ENCODE measurements at regions not wholly inside any gene's neighbourhood (a gene's known extent, or its start where the extent isn't known, plus 50 kb on each side); places are given as distances from the start of the nearest gene placed in this dataset.

DNA sequence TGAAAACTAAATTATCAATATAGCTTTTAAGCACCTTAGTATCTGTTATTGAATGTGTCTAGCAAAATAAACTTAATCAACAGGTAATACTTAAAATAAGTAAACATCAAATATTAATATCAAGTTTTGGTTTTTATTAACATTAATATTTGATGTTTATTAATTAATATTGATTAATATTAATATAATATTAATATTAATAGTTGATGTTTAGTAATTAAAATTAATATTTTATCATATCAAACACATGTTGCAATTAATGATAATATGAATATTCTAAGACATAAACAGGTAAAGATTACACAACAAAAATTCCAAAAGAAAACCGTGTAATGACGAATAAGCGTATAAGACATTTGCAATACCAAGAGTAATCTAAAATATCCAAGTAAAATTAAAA lies 222.8 kb upstream of the PRR20A start:
- no peak overlapping the region for H3K4me3 ChIP-seq (ENCODE audit: low read depth, low read length)
- Mint-ChIP-seq H3K4me3 (no peak overlapping the region), H3K36me3 (no peaks in the 10 kb centered on the region), H3K27me3 (no peaks in the 10 kb centered on the region), H3K9me3 (peaks cover 0 to 28% (median 3%) of the 10 kb centered on the region in 7 donors), H3K4me1 (no peaks in the 10 kb centered on the region), H3K27ac (no peak overlapping the region)
- no peaks in the 10 kb centered on the region for H3K27me3 ChIP-seq (ENCODE audit: control insufficient read depth, insufficient read depth, low read length)
- DNase-seq (no peak), ATAC-seq (ENCODE audit: low read depth in 2 of 2) (no peak)
- no peaks in the 10 kb centered on the region for H3K4me1 ChIP-seq (ENCODE audit: control insufficient read depth, insufficient read depth, low read length, poor library complexity, severe bottlenecking)
- H3K27ac ChIP-seq (ENCODE audit: insufficient read depth, low read length, poor library complexity, severe bottlenecking), result no peak overlapping the region
- peaks cover 0 to 4% of the 10 kb centered on the region in 2 experiments for H3K9me3 ChIP-seq (ENCODE audit: control insufficient read depth in 2 of 2, low read length in 2 of 2)
- H3K36me3 ChIP-seq (ENCODE audit: control insufficient read depth, insufficient read depth, low read length), result no peaks in the 10 kb centered on the region

DNA sequence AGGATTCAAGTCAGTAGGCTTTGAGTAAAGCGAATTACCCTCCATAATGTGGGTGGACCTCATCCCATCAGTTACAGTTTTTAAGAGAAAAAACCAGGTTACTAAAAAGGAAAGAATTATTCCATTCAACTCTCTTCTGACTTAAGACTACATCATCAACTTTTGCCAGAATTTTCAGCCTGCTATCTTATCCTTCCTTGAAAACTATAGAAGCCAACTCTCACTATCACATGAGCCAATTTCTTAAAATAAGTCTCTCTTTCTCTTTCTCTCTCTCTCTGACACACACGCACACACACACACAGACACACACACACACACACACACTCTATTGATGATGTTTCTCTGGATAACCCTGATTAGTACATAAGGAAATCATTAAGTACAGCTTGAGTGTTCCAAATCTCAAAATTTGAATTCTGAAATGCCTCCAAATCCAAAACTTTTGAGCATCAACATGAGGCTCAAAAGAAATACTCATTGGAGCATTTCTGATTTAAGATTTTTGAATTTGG lies 217.0 kb upstream of the PRR20A start:
- Mint-ChIP-seq H3K4me1 (no peaks in the 10 kb centered on the region), H3K4me3 (no peak overlapping the region), H3K36me3 (no peaks in the 10 kb centered on the region), H3K27ac (no peak overlapping the region), H3K27me3 (no peaks in the 10 kb centered on the region), H3K9me3 (peaks cover 0 to 22% (median 8%) of the 10 kb centered on the region in 7 donors)
- DNase-seq, result no peak
- Histone ChIP-seq H3K36me3 (ENCODE audit: control insufficient read depth, insufficient read depth, low read length) (no peaks in the 10 kb centered on the region), H3K9me3 (ENCODE audit: control insufficient read depth in 2 of 2, low read length in 2 of 2) (peaks cover 0 to 4% of the 10 kb centered on the region in 2 experiments), H3K27me3 (ENCODE audit: control insufficient read depth, insufficient read depth, low read length) (no peaks in the 10 kb centered on the region), H3K27ac (ENCODE audit: insufficient read depth, low read length, poor library complexity, severe bottlenecking) (no peak overlapping the region), H3K4me3 (ENCODE audit: low read depth, low read length) (no peak overlapping the region), H3K4me1 (ENCODE audit: control insufficient read depth, insufficient read depth, low read length, poor library complexity, severe bottlenecking) (no peaks in the 10 kb centered on the region)
- ATAC-seq (ENCODE audit: low read depth in 2 of 2), result no peak

DNA sequence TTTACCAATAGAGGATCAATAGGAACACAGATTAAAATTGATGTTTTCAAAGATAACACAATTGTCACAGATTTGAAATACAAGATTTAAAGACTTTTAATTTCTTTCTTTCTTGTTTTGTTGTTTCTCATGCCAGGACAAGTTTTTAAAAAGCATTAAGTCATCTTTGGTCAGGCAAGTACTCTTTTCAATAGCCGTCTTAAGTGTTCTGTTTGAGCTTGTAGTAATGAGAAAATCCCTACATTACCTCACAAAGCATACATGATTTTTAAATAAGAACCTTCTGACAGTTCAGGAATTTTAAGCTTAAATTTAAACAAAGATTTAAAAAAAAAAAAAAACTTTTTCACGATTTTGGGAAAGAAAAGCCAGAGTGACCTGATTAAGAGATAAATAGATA lies 216.3 kb upstream of the PRR20A start:
- Mint-ChIP-seq H3K4me1 (no peaks in the 10 kb centered on the region), H3K9me3 (peaks cover 0 to 29% (median 8%) of the 10 kb centered on the region in 7 donors), H3K4me3 (no peak overlapping the region), H3K27me3 (no peaks in the 10 kb centered on the region), H3K27ac (no peak overlapping the region), H3K36me3 (no peaks in the 10 kb centered on the region)
- Histone ChIP-seq H3K4me3 (ENCODE audit: low read depth, low read length) (no peak overlapping the region), H3K4me1 (ENCODE audit: control insufficient read depth, insufficient read depth, low read length, poor library complexity, severe bottlenecking) (no peaks in the 10 kb centered on the region), H3K27me3 (ENCODE audit: control insufficient read depth, insufficient read depth, low read length) (no peaks in the 10 kb centered on the region), H3K36me3 (ENCODE audit: control insufficient read depth, insufficient read depth, low read length) (no peaks in the 10 kb centered on the region), H3K9me3 (ENCODE audit: control insufficient read depth in 2 of 2, low read length in 2 of 2) (peaks cover 0 to 4% of the 10 kb centered on the region in 2 experiments), H3K27ac (ENCODE audit: insufficient read depth, low read length, poor library complexity, severe bottlenecking) (no peak overlapping the region)
- ATAC-seq (ENCODE audit: low read depth in 2 of 2) (no peak), DNase-seq (no peak)

DNA sequence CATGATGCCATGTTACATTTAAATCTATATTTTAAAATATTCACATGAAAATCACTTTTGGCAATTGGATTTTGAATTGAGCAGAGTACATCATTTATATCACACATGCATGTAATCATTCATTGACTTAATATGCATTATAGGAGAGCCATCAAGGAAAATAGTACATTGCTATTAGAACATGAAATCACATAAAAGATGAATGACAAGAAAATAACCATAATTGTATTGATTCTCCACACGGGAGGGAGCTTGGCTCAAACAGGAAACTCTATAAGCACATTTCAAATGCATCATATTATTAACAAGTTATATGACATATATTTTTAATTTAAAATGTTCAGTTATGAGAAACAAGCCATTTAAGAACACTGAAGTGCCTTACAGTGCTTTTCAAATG lies 208.6 kb upstream of the PRR20A start:
- peaks cover 3 to 25% (median 7%) of the 10 kb centered on the region in 7 donors for H3K9me3 Mint-ChIP-seq

DNA sequence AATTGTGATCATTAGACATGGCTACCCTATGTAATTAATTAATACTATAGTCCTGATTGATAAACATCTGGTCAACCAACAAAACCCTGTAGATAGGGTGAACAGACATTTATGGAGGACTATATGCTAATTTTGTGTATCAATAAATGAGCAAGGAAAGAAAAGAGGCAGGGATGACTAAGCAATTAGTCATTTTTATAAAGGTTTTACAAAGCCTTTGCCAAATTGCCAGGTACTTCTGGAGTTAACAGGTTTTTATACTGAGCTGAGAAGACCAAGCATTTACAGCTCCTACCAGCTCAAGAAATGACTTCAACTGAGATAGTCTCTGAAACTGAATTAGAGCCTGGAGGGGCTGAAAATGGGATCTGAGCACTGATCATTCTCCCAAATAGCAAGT lies 186.8 kb upstream of the PRR20A start:
- no peak overlapping the region for H3K4me3 ChIP-seq (ENCODE audit: low read depth, low read length)
- H3K4me1 Mint-ChIP-seq, result no peaks in the 10 kb centered on the region
- peaks cover 0 to 16% (median 2%) of the 10 kb centered on the region in 7 donors for H3K9me3 Mint-ChIP-seq
- H3K27ac Mint-ChIP-seq, result no peak overlapping the region
- H3K27me3 ChIP-seq (ENCODE audit: control insufficient read depth, insufficient read depth, low read length), result no peaks in the 10 kb centered on the region
- no peak overlapping the region for H3K27ac ChIP-seq (ENCODE audit: insufficient read depth, low read length, poor library complexity, severe bottlenecking)
- no peaks in the 10 kb centered on the region for H3K9me3 ChIP-seq (ENCODE audit: control insufficient read depth in 2 of 2, low read length in 2 of 2)
- no peaks in the 10 kb centered on the region for H3K27me3 Mint-ChIP-seq
- no peak for DNase-seq
- no peaks in the 10 kb centered on the region for H3K4me1 ChIP-seq (ENCODE audit: control insufficient read depth, insufficient read depth, low read length, poor library complexity, severe bottlenecking)
- no peak overlapping the region for H3K4me3 Mint-ChIP-seq
- no peaks in the 10 kb centered on the region for H3K36me3 ChIP-seq (ENCODE audit: control insufficient read depth, insufficient read depth, low read length)
- no peaks in the 10 kb centered on the region for H3K36me3 Mint-ChIP-seq
- ATAC-seq (ENCODE audit: low read depth in 2 of 2), result no peak

More for the DNA sequence above, 208.6 kb upstream of the PRR20A start:
- H3K4me3 Mint-ChIP-seq, result no peak overlapping the region
- ATAC-seq (ENCODE audit: low read depth in 2 of 2), result no peak
- Histone ChIP-seq H3K4me1 (ENCODE audit: control insufficient read depth, insufficient read depth, low read length, poor library complexity, severe bottlenecking) (no peaks in the 10 kb centered on the region), H3K27ac (ENCODE audit: insufficient read depth, low read length, poor library complexity, severe bottlenecking) (no peak overlapping the region), H3K4me3 (ENCODE audit: low read depth, low read length) (no peak overlapping the region), H3K27me3 (ENCODE audit: control insufficient read depth, insufficient read depth, low read length) (no peaks in the 10 kb centered on the region), H3K9me3 (ENCODE audit: control insufficient read depth in 2 of 2, low read length in 2 of 2) (peaks cover 0 to 2% of the 10 kb centered on the region in 2 experiments), H3K36me3 (ENCODE audit: control insufficient read depth, insufficient read depth, low read length) (no peaks in the 10 kb centered on the region)
- no peaks in the 10 kb centered on the region for H3K4me1 Mint-ChIP-seq
- no peak overlapping the region for H3K27ac Mint-ChIP-seq
- no peaks in the 10 kb centered on the region for H3K27me3 Mint-ChIP-seq
- no peak for DNase-seq
- H3K36me3 Mint-ChIP-seq, result no peaks in the 10 kb centered on the region

DNA sequence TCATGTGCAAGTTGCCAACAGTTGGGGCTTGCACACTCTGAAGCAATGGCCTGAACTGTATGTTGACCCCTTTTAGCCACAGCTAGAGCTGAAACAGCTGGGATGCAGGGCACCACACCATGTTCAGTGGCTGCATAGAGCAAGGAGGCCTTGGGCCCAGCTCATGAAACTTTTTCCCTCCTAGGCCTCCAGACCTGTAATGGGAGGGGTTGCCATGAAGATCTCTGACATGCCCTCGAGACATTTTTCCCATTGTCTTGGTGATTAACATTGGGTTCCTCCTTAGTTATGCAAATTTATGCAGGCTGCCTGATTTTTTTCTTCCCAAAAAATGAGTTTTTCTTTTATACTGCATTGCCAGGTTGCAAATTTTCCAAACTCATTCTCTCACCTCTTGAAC lies 165.1 kb upstream of the PRR20A start:
- ATAC-seq (ENCODE audit: low read depth in 2 of 2) (no peak), DNase-seq (no peak)
- no peaks in the 10 kb centered on the region for H3K36me3 ChIP-seq (ENCODE audit: control insufficient read depth, insufficient read depth, low read length)
- H3K9me3 Mint-ChIP-seq, result peaks cover 3 to 30% (median 5%) of the 10 kb centered on the region in 7 donors
- no peaks in the 10 kb centered on the region for H3K4me1 ChIP-seq (ENCODE audit: control insufficient read depth, insufficient read depth, low read length, poor library complexity, severe bottlenecking)
- no peaks in the 10 kb centered on the region for H3K36me3 Mint-ChIP-seq
- H3K4me1 Mint-ChIP-seq, result no peaks in the 10 kb centered on the region
- no peak overlapping the region for H3K4me3 Mint-ChIP-seq
- H3K27me3 ChIP-seq (ENCODE audit: control insufficient read depth, insufficient read depth, low read length), result no peaks in the 10 kb centered on the region
- H3K27ac ChIP-seq (ENCODE audit: insufficient read depth, low read length, poor library complexity, severe bottlenecking), result no peak overlapping the region
- H3K27ac Mint-ChIP-seq, result no peak overlapping the region
- H3K9me3 ChIP-seq (ENCODE audit: control insufficient read depth in 2 of 2, low read length in 2 of 2), result peaks cover 0 to 6% of the 10 kb centered on the region in 2 experiments
- H3K27me3 Mint-ChIP-seq, result no peaks in the 10 kb centered on the region
- H3K4me3 ChIP-seq (ENCODE audit: low read depth, low read length), result no peak overlapping the region

DNA sequence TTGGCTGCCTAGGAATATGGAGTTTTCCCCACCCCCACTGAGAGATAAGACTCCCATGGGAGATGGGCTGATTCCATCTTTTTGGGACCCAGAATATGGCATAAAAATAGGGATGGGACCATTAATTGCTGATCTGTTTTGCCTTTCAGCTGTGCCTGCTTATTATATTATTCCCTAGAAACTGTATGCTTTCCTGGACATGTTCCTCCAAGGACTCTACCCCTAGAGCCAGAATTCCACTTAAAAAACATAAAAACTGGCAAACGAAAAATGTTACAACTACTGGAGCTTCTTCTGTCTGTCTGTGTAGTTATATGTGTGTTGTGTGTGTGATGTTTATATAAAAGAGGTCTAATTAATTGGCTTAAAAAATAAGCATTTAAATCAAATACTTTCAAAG lies 159.9 kb upstream of the PRR20A start:
- DNase-seq (no peak), ATAC-seq (ENCODE audit: low read depth in 2 of 2) (no peak)
- no peaks in the 10 kb centered on the region for H3K27me3 Mint-ChIP-seq
- H3K4me3 Mint-ChIP-seq, result no peak overlapping the region
- Histone ChIP-seq H3K9me3 (ENCODE audit: control insufficient read depth in 2 of 2, low read length in 2 of 2) (peaks cover 3 to 4% of the 10 kb centered on the region in 2 experiments), H3K27ac (ENCODE audit: insufficient read depth, low read length, poor library complexity, severe bottlenecking) (no peak overlapping the region), H3K4me3 (ENCODE audit: low read depth, low read length) (no peak overlapping the region), H3K36me3 (ENCODE audit: control insufficient read depth, insufficient read depth, low read length) (no peaks in the 10 kb centered on the region), H3K27me3 (ENCODE audit: control insufficient read depth, insufficient read depth, low read length) (no peaks in the 10 kb centered on the region), H3K4me1 (ENCODE audit: control insufficient read depth, insufficient read depth, low read length, poor library complexity, severe bottlenecking) (no peaks in the 10 kb centered on the region)
- H3K36me3 Mint-ChIP-seq, result no peaks in the 10 kb centered on the region
- H3K9me3 Mint-ChIP-seq, result peaks cover 0 to 24% (median 7%) of the 10 kb centered on the region in 7 donors
- H3K4me1 Mint-ChIP-seq, result no peaks in the 10 kb centered on the region
- H3K27ac Mint-ChIP-seq, result no peak overlapping the region

DNA sequence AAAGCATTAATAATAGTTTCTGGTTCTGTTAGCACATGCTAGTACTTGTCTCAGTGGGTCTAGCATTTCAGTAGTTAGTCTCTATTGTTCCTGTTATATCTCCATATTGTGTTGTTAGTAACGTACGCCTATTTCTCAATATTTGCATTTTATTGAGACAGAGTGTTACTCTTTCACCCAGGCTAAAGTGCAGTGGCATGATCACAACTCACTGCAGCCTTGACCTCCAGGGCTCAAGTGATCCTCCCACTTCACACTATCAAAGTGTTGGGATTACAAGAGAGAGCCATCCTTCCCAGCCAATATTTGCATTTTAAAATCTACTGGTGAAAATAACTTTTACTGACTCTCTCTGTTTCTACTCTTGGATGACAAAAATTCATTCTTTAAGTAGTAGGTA lies 154.6 kb upstream of the PRR20A start:
- ATAC-seq (ENCODE audit: low read depth in 2 of 2) (no peak), DNase-seq (no peak)
- H3K9me3 Mint-ChIP-seq, result peaks cover 2 to 27% (median 9%) of the 10 kb centered on the region in 7 donors
- no peaks in the 10 kb centered on the region for H3K27me3 Mint-ChIP-seq
- no peaks in the 10 kb centered on the region for H3K4me1 Mint-ChIP-seq
- no peak overlapping the region for H3K27ac Mint-ChIP-seq
- Histone ChIP-seq H3K4me1 (ENCODE audit: control insufficient read depth, insufficient read depth, low read length, poor library complexity, severe bottlenecking) (no peaks in the 10 kb centered on the region), H3K4me3 (ENCODE audit: low read depth, low read length) (no peak overlapping the region), H3K9me3 (ENCODE audit: control insufficient read depth in 2 of 2, low read length in 2 of 2) (peaks cover 0 to 4% of the 10 kb centered on the region in 2 experiments), H3K27me3 (ENCODE audit: control insufficient read depth, insufficient read depth, low read length) (no peaks in the 10 kb centered on the region), H3K36me3 (ENCODE audit: control insufficient read depth, insufficient read depth, low read length) (no peaks in the 10 kb centered on the region), H3K27ac (ENCODE audit: insufficient read depth, low read length, poor library complexity, severe bottlenecking) (no peak overlapping the region)
- no peaks in the 10 kb centered on the region for H3K36me3 Mint-ChIP-seq
- H3K4me3 Mint-ChIP-seq, result no peak overlapping the region
